ENCODE measurements at regions not wholly inside any gene's neighbourhood (a gene's known extent, or its start where the extent isn't known, plus 50 kb on each side); places are given as distances from the start of the nearest gene placed in this dataset.
"Not testable (repeated sequence)": the region's sequence is repeated elsewhere in the genome, so short reads cannot be mapped to it uniquely, and the experiment has no call there.

GRCh38 chr11:56845121-56845732 is 96.7 kb upstream of the OR9G4 start:
- no peaks in the 10 kb centered on the region for H3K4me1 ChIP-seq (ENCODE audit: control insufficient read depth in 3 of 3, insufficient read depth in 3 of 3, low read length in 3 of 3)
- H3K27ac ChIP-seq (ENCODE audit: low read depth, low read length), result no peak overlapping the region
- H3K4me3 ChIP-seq (ENCODE audit: low read length in 3 of 3), result no peak overlapping the region
- peaks cover 0 to 3% (median 0%) of the 10 kb centered on the region in 3 donors for H3K27me3 ChIP-seq (ENCODE audit: control insufficient read depth in 3 of 3, insufficient read depth in 3 of 3, low read length in 3 of 3)
- no peaks in the 10 kb centered on the region for H3K36me3 ChIP-seq (ENCODE audit: control insufficient read depth in 3 of 3, insufficient read depth in 3 of 3, low read length in 3 of 3)
- no peaks in the 10 kb centered on the region for H3K9me3 ChIP-seq (ENCODE audit: control insufficient read depth in 3 of 3, low read length in 3 of 3)
- H3K9ac ChIP-seq (ENCODE audit: low read depth in 1 of 3, low read length in 3 of 3), result no peak overlapping the region

GRCh38 chr11:56843816-56844215 is 95.3 kb upstream of the OR9G4 start:
- Histone ChIP-seq H3K27ac (ENCODE audit: low read depth, low read length) (no peak overlapping the region), H3K36me3 (ENCODE audit: control insufficient read depth in 3 of 3, insufficient read depth in 3 of 3, low read length in 3 of 3) (no peaks in the 10 kb centered on the region), H3K9ac (ENCODE audit: low read depth in 1 of 3, low read length in 3 of 3) (no peak overlapping the region), H3K27me3 (ENCODE audit: control insufficient read depth in 3 of 3, insufficient read depth in 3 of 3, low read length in 3 of 3) (peaks cover 0 to 3% (median 0%) of the 10 kb centered on the region in 3 donors), H3K9me3 (ENCODE audit: control insufficient read depth in 3 of 3, low read length in 3 of 3) (no peaks in the 10 kb centered on the region), H3K4me1 (ENCODE audit: control insufficient read depth in 3 of 3, insufficient read depth in 3 of 3, low read length in 3 of 3) (no peaks in the 10 kb centered on the region), H3K4me3 (ENCODE audit: low read length in 3 of 3) (no peak overlapping the region)

- peaks cover 0 to 3% (median 0%) of the 10 kb centered on the region in 3 donors for H3K27me3 ChIP-seq (ENCODE audit: control insufficient read depth in 3 of 3, insufficient read depth in 3 of 3, low read length in 3 of 3)
- no peaks in the 10 kb centered on the region for H3K36me3 ChIP-seq (ENCODE audit: control insufficient read depth in 3 of 3, insufficient read depth in 3 of 3, low read length in 3 of 3)
- no peak overlapping the region for H3K27ac ChIP-seq (ENCODE audit: low read depth, low read length)
- no peak overlapping the region for H3K4me3 ChIP-seq (ENCODE audit: low read length in 3 of 3)
- H3K9me3 ChIP-seq (ENCODE audit: control insufficient read depth in 3 of 3, low read length in 3 of 3), result no peaks in the 10 kb centered on the region
- H3K4me1 ChIP-seq (ENCODE audit: control insufficient read depth in 3 of 3, insufficient read depth in 3 of 3, low read length in 3 of 3), result no peaks in the 10 kb centered on the region
- no peak overlapping the region for H3K9ac ChIP-seq (ENCODE audit: low read depth in 1 of 3, low read length in 3 of 3)
Observed at GRCh38 chr11:56842814-56843794, 94.6 kb upstream of the OR9G4 start.

GRCh38 chr11:56841210-56841810 is 92.8 kb upstream of the OR9G4 start:
- H3K36me3 ChIP-seq (ENCODE audit: control insufficient read depth in 3 of 3, insufficient read depth in 3 of 3, low read length in 3 of 3), result no peaks in the 10 kb centered on the region
- H3K9ac ChIP-seq (ENCODE audit: low read depth in 1 of 3, low read length in 3 of 3), result no peak overlapping the region

GRCh38 chr11:56827357-56827756 is 78.9 kb upstream of the OR9G4 start:
- H3K27me3 ChIP-seq (ENCODE audit: control insufficient read depth in 3 of 3, insufficient read depth in 3 of 3, low read length in 3 of 3); H3K36me3 ChIP-seq (ENCODE audit: control insufficient read depth in 3 of 3, insufficient read depth in 3 of 3, low read length in 3 of 3); H3K9me3 ChIP-seq (ENCODE audit: control insufficient read depth in 3 of 3, low read length in 3 of 3); H3K4me1 ChIP-seq (ENCODE audit: control insufficient read depth in 3 of 3, insufficient read depth in 3 of 3, low read length in 3 of 3); H3K4me3 ChIP-seq (ENCODE audit: low read length in 3 of 3); H3K9ac ChIP-seq (ENCODE audit: low read depth in 1 of 3, low read length in 3 of 3); H3K27ac ChIP-seq (ENCODE audit: low read depth, low read length): not testable (repeated sequence)

More at GRCh38 chr11:56841210-56841810, 92.8 kb upstream of the OR9G4 start:
- Histone ChIP-seq H3K9me3 (ENCODE audit: control insufficient read depth in 3 of 3, low read length in 3 of 3) (no peaks in the 10 kb centered on the region), H3K27me3 (ENCODE audit: control insufficient read depth in 3 of 3, insufficient read depth in 3 of 3, low read length in 3 of 3) (peaks cover 0 to under 1% (median 0%) of the 10 kb centered on the region in 3 donors), H3K4me3 (ENCODE audit: low read length in 3 of 3) (no peak overlapping the region), H3K27ac (ENCODE audit: low read depth, low read length) (no peak overlapping the region), H3K4me1 (ENCODE audit: control insufficient read depth in 3 of 3, insufficient read depth in 3 of 3, low read length in 3 of 3) (no peaks in the 10 kb centered on the region)

GRCh38 chr11:56819916-56820315 is 71.4 kb upstream of the OR9G4 start:
- Histone ChIP-seq H3K4me1 (ENCODE audit: control insufficient read depth in 3 of 3, insufficient read depth in 3 of 3, low read length in 3 of 3) (no peaks in the 10 kb centered on the region), H3K9ac (ENCODE audit: low read depth in 1 of 3, low read length in 3 of 3) (no peak overlapping the region), H3K36me3 (ENCODE audit: control insufficient read depth in 3 of 3, insufficient read depth in 3 of 3, low read length in 3 of 3) (no peaks in the 10 kb centered on the region), H3K9me3 (ENCODE audit: control insufficient read depth in 3 of 3, low read length in 3 of 3) (no peaks in the 10 kb centered on the region), H3K27me3 (ENCODE audit: control insufficient read depth in 3 of 3, insufficient read depth in 3 of 3, low read length in 3 of 3) (no peaks in the 10 kb centered on the region), H3K4me3 (ENCODE audit: low read length in 3 of 3) (no peak overlapping the region), H3K27ac (ENCODE audit: low read depth, low read length) (no peak overlapping the region)

GRCh38 chr11:56817661-56818060 is 69.2 kb upstream of the OR9G4 start:
- H3K4me3 ChIP-seq (ENCODE audit: low read length in 3 of 3), result no peak overlapping the region
- no peaks in the 10 kb centered on the region for H3K27me3 ChIP-seq (ENCODE audit: control insufficient read depth in 3 of 3, insufficient read depth in 3 of 3, low read length in 3 of 3)
- H3K9me3 ChIP-seq (ENCODE audit: control insufficient read depth in 3 of 3, low read length in 3 of 3), result no peaks in the 10 kb centered on the region
- no peaks in the 10 kb centered on the region for H3K4me1 ChIP-seq (ENCODE audit: control insufficient read depth in 3 of 3, insufficient read depth in 3 of 3, low read length in 3 of 3)
- no peaks in the 10 kb centered on the region for H3K36me3 ChIP-seq (ENCODE audit: control insufficient read depth in 3 of 3, insufficient read depth in 3 of 3, low read length in 3 of 3)
- H3K9ac ChIP-seq (ENCODE audit: low read depth in 1 of 3, low read length in 3 of 3), result no peak overlapping the region
- no peak overlapping the region for H3K27ac ChIP-seq (ENCODE audit: low read depth, low read length)

- no peak overlapping the region for H3K9ac ChIP-seq (ENCODE audit: low read depth in 1 of 3, low read length in 3 of 3)
- no peaks in the 10 kb centered on the region for H3K4me1 ChIP-seq (ENCODE audit: control insufficient read depth in 3 of 3, insufficient read depth in 3 of 3, low read length in 3 of 3)
- no peaks in the 10 kb centered on the region for H3K9me3 ChIP-seq (ENCODE audit: control insufficient read depth in 3 of 3, low read length in 3 of 3)
- no peak overlapping the region for H3K27ac ChIP-seq (ENCODE audit: low read depth, low read length)
- no peak overlapping the region for H3K4me3 ChIP-seq (ENCODE audit: low read length in 3 of 3)
- H3K27me3 ChIP-seq (ENCODE audit: control insufficient read depth in 3 of 3, insufficient read depth in 3 of 3, low read length in 3 of 3), result no peaks in the 10 kb centered on the region
- no peaks in the 10 kb centered on the region for H3K36me3 ChIP-seq (ENCODE audit: control insufficient read depth in 3 of 3, insufficient read depth in 3 of 3, low read length in 3 of 3)
Observed at GRCh38 chr11:56816259-56816658, 67.8 kb upstream of the OR9G4 start.

GRCh38 chr11:56808326-56808725 is 59.8 kb upstream of the OR9G4 start:
- H3K36me3 ChIP-seq (ENCODE audit: control insufficient read depth in 3 of 3, insufficient read depth in 3 of 3, low read length in 3 of 3), result no peaks in the 10 kb centered on the region
- H3K27me3 ChIP-seq (ENCODE audit: control insufficient read depth in 3 of 3, insufficient read depth in 3 of 3, low read length in 3 of 3), result no peaks in the 10 kb centered on the region
- no peak overlapping the region for H3K4me3 ChIP-seq (ENCODE audit: low read length in 3 of 3)
- no peaks in the 10 kb centered on the region for H3K9me3 ChIP-seq (ENCODE audit: control insufficient read depth in 3 of 3, low read length in 3 of 3)
- H3K9ac ChIP-seq (ENCODE audit: low read depth in 1 of 3, low read length in 3 of 3), result no peak overlapping the region
- H3K27ac ChIP-seq (ENCODE audit: low read depth, low read length), result no peak overlapping the region
- H3K4me1 ChIP-seq (ENCODE audit: control insufficient read depth in 3 of 3, insufficient read depth in 3 of 3, low read length in 3 of 3), result no peaks in the 10 kb centered on the region

- Histone ChIP-seq H3K9ac (ENCODE audit: low read depth in 1 of 3, low read length in 3 of 3) (no peak overlapping the region), H3K4me1 (ENCODE audit: control insufficient read depth in 3 of 3, insufficient read depth in 3 of 3, low read length in 3 of 3) (no peaks in the 10 kb centered on the region), H3K36me3 (ENCODE audit: control insufficient read depth in 3 of 3, insufficient read depth in 3 of 3, low read length in 3 of 3) (no peaks in the 10 kb centered on the region), H3K27me3 (ENCODE audit: control insufficient read depth in 3 of 3, insufficient read depth in 3 of 3, low read length in 3 of 3) (no peaks in the 10 kb centered on the region), H3K4me3 (ENCODE audit: low read length in 3 of 3) (no peak overlapping the region), H3K9me3 (ENCODE audit: control insufficient read depth in 3 of 3, low read length in 3 of 3) (no peaks in the 10 kb centered on the region), H3K27ac (ENCODE audit: low read depth, low read length) (no peak overlapping the region)
Observed at GRCh38 chr11:56799691-56800210, 51.3 kb upstream of the OR9G4 start.
